ENCODE measurements at regions not wholly inside any gene's neighbourhood (a gene's known extent, or its start where the extent isn't known, plus 50 kb on each side); places are given as distances from the start of the nearest gene placed in this dataset.
"Not testable (repeated sequence)": the region's sequence is repeated elsewhere in the genome, so short reads cannot be mapped to it uniquely, and the experiment has no call there.

DNA sequence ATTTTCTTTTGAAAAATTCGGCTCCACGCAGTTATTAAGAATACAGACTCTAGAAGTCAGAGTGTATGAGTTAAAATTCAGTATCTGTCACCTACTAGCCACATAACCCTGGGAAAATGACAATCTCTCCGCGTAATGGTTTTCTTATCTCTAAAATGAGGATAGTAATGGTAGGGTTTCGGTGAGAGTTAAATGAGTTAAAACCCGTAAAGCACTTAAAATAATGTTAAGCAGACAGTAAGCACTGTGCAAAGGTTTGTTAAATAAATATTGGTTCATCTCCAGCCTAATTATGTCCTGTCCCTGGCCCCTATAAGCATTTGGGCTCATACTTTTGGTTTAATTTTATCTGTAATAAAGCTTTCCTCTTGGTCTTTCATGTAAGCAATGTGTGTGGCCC is 350.8 kb upstream of the GRIA3 start:
- no peak for DNase-seq

DNA sequence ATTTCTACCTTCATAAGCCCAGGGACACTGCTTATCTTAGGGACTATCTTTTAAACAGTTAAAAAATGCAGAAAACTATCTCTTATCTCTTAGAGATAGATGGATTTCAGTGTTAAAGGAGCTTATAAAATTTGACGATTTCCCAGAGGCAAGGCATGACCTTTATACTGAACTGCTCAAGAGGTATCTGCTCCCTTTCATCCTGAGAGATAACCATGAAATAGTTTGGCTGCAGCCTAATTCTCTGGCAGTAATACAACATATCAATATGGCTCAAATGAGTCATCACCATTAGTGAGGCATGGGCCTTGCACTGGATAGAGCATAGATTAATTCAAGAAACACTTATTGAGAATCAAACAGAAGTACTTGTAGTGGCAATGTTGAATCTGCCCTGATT is 348.2 kb upstream of the GRIA3 start:
- no peak for DNase-seq

GRCh38 chrX:122850326-122850725 is 333.8 kb upstream of the GRIA3 start:
- no peak for DNase-seq

DNA sequence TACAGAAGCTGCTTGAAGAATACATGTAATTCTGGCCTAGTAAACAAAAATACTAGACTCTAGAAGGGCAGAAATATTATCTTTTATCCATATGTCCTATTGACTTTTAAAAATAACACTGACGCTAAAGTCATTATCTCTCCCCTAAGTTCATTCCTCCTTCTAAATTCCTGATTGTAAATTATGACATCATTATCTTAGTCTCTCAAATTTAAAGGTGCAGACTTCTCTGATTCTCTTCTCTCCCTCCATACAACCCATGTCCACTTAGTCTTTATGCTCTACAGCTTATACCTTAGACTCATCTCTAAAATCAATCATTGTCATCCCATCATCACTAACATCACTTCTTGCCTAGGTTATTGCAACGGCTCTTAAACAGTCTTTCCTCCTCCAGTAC is 327.9 kb upstream of the GRIA3 start:
- no peak for DNase-seq

DNA sequence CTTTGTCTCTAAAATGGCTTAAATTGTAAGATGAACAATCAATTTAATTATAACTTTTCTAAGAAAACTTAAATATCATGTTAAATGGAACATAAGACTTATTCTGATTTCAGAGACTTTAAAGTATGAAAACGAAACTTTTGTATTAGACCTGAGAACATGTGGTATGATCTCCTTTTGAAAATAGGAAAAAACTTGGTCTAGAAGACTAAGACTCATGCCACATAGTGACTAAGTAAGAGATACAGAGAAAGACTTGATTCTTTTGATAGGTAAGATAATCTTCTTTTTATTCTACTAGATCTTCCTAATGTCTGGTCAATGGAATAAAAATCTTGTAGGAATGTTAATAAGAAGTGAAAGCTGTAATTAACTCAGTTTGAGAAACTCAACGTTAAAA is 326.3 kb upstream of the GRIA3 start:
- no peak for DNase-seq

GRCh38 chrX:122863067-122863466 is 321.0 kb upstream of the GRIA3 start:
- no peak for DNase-seq

GRCh38 chrX:122866532-122866931 is 317.5 kb upstream of the GRIA3 start:
- DNase-seq: no peak

- DNase-seq: no peak
Measured at GRCh38 chrX:122868631-122869030, 315.4 kb upstream of the GRIA3 start.

DNA sequence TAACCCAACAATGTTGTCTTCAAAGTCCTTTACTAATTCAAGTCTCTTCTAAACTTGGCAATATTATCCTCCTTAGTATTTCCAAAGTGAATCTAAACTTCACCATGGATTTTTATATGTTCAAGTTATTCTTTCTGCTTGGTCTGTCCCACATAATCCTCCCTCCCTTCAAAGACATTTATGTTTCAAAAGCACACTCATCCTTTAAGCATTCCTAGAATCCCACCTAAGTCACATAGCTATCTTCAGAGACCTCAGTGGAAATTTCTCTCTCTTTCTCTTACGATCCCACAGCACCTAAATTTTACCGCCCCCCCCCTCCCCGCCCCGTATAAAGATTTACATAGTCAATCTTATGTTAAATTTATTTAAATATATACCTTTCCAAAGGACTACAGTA is 314.9 kb upstream of the GRIA3 start:
- DNase-seq: no peak

- DNase-seq: no peak
Measured at GRCh38 chrX:122878269-122878668, 305.8 kb upstream of the GRIA3 start.

GRCh38 chrX:122880952-122881351 is 303.1 kb upstream of the GRIA3 start:
- DNase-seq: no peak

GRCh38 chrX:122890729-122891128 is 293.3 kb upstream of the GRIA3 start:
- no peak for DNase-seq

GRCh38 chrX:122906726-122907125 is 277.4 kb upstream of the GRIA3 start:
- no peak for DNase-seq

DNA sequence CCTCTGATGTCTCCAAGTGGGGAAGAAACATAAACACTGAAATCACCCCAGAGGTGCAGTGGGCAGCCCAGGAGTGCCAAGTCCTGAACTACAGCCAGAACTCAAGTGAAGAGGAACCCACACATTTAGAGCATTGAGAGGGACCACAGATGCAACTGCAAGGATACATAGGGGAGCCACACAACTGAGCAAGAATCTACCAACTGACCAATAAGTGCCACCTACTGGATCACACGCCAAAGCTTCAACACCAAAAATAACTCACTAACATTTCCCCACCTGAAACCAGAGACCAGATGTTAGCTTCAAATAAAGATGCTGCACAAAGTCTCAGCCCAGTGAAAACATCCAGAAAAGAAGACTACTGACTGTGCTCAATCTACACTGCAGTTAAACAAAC is 276.7 kb upstream of the GRIA3 start:
- DNase-seq: no peak

GRCh38 chrX:122910697-122911096 is 273.4 kb upstream of the GRIA3 start:
- DNase-seq: no peak

- DNase-seq: no peak
Measured at GRCh38 chrX:122913134-122913533, 270.9 kb upstream of the GRIA3 start.

DNA sequence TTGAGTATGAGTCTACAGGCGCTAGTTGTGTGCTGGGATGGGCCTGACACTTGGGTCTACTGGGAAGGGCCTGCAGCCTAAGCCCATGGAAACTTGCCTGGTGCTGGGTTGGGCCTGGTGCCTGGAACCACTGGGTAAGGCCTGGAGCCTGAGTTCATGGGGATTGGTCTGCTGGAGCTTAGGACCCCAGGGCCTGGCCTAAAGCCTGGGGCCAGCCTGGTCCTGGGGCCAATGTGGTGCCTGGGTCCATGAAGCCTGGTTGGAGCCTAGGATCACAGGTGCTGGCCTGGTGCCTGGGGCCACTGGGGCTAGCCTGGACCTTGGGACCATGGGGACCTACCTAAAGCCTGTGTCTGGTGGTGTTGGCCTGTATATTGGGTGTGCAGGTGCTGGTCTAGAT is 270.3 kb upstream of the GRIA3 start:
- DNase-seq: no peak

DNA sequence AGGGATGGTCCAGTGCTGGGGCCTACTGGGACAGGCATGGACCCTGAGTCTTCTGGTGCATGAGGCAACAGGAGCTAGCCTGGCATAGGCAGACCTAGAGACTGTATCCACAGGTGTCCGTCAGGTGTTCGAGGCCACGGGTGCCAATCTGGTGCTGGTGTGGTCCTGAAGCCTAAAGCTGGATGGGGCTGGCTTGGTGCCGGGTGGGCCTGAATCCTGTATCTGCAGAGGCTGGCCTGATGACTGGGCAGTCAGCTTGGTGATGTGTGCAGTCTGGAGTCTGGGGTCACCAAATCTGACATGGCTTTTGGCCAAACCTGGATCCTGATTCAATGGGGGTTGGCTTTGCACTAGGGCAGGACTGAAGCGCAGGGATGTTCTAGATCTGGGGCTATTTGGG is 269.8 kb upstream of the GRIA3 start:
- DNase-seq: no peak

DNA sequence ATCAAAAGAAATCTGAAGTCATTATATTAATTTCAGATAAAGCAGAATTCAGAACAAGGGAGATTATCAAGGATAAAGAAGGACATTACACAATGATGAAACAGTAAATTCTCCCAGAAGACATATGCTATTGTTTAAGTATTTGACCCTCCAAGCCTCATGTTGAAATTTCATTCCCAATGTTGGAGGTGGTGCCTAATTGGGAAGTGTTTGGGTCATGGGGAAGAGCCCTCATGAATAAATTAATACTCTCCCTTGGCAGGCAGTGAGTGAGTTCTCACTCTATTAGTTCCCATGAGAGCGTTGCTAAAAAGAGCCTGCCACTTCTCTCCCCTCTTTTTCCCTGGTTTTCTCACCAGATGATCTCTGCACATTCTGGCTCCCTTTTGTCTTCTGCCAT is 249.9 kb upstream of the GRIA3 start:
- no peak for DNase-seq

DNA sequence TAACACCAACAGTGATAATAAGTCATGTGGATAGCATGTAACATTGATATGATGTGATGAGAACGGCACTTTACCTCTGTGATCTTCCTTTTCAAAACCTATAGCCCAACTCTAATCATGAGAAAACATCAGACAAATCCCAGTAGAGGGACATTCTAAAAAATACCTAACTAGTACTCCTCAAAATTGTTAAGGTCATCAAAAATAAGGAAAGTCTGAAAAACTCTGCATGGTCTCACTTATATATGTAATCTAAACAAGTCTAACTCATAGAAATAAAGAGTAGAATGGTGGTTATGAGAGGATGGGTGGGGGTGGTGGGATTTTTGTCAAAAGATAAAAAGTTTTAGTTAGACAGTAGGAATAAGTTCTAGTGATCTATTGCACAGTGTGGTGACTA is 243.9 kb upstream of the GRIA3 start:
- no peak for DNase-seq

- no peak for DNase-seq
Measured at GRCh38 chrX:122941806-122942205, 242.3 kb upstream of the GRIA3 start.

- no peak for DNase-seq
Measured at GRCh38 chrX:122943918-122944317, 240.2 kb upstream of the GRIA3 start.

DNA sequence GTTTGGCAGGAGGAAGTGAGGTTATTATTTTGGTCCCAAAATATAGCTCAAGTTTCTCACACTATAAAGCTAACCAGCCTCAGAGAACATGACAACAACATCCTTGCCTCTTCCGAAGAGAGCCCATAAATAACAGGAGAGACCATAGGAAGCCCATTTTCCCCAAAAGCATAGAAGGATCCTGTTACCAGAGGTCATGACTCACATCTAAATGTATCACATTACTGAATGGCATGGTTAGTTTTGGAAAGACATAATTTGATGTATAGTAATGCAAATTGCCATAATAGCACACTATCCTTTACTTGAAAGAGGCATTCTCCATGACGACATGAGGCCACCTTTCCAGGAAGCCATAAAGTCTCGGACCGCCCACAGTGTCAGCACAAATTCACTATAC is 238.8 kb upstream of the GRIA3 start:
- DNase-seq: no peak

DNA sequence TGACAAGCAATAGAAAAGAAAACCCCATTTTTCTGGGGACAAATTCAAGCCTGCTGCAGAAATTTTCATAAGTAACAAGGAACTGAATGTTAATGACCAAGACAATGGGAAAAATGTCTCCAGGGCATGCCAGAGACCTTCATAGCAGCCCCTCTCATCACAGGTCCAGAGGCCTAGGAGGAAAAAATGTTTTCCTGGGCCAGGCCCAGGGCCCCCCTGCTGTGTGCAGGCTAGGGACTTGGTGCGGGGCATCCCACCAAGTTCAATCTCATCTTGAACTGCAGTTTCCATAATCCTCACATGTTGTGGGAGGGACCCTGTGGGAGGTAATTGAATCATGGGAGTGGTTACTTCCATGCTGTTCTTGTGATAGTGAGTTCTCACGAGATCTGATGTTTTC is 211.5 kb upstream of the GRIA3 start:
- DNase-seq: no peak

GRCh38 chrX:122982521-122982920 is 201.6 kb upstream of the GRIA3 start:
- no peak for DNase-seq

- DNase-seq: not testable (repeated sequence)
Measured at GRCh38 chrX:123002844-123003243, 181.2 kb upstream of the GRIA3 start.

All from NCI-H2227 treated with DMSO at 0.1 percent for 48 hours (cell line).